ENCODE measurements at regions not wholly inside any gene's neighbourhood (a gene's known extent, or its start where the extent isn't known, plus 50 kb on each side); places are given as distances from the start of the nearest gene placed in this dataset.

GRCh38 chr3:165455793-165456192 is 259.6 kb upstream of the SLITRK3 start:
- no peak for DNase-seq (ENCODE audit: low spot score)

- no peak for DNase-seq (ENCODE audit: low spot score)
These were observed 259.2 kb upstream of the SLITRK3 start for GRCh38 chr3:165455360-165455759.

DNA sequence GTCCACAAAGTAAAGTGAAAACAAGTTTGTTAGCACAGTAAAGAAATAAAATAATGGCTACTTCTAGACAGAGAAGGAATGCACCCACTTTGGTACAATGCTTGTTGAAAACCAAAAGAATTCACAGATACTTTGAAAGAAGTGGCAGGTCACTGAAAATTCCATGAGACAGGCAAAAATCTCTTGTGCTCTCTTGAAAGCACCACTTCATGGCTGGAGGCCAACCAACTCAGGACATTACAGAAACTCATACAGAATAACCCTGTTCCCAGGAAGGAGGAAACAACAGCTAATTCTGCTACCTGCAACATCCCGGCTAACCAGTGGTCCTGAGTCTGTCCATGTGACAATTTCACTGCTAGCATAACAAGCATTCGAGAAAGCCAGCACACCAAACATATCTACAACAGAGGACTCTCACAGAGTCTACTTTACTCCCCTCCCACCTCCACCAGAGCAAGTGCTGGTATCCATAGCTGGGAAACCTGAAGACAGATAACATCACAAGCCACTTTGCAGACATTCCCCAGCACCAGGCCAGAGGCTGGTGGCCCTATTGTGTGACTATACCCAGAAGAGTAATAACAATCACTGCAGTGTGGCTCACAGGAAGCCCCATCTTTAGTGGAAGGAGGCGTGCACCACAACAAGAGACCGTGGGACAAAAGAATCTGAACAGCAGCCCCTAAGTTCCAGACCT is 255.3 kb upstream of the SLITRK3 start:
- no peak for DNase-seq (ENCODE audit: low spot score)

DNA sequence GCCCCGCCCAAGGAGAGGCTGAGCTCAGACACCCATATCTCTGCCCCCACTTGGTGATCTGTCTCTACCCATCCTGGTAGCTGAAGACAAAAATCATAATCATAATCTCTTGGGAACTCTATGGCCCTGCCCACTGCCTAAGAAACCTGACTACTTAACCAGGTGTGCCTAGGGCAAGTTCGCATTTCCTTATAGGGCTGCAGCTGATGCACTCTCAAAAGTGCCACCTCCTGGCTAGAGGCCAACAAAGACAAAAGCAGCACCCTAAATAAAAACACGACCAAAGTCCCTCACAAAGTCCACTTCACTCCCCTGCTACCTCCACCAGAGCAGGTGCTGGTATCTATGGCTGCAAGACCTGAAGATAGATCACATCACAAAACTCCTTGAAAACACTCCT is 250.4 kb upstream of the SLITRK3 start:
- no peak for DNase-seq (ENCODE audit: low spot score)

DNA sequence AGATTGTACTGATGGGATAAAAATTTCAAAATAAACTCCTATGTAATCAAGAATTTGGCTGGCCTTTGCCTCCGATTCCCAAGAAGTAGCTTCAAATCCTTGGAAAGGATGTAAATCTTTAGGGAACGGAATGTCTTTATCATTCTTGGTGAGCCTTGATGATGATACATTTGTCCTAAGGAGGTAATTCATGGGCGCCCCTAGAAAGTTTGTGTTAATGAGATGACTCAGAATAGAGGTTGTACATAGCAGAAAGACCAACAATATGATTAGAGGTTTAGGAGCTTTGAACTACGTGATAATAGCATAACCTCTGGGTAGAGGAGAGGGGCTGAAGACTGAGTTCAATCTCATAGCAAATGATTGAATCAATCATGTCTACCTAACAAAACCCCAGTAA is 248.6 kb upstream of the SLITRK3 start:
- no peak for DNase-seq (ENCODE audit: low spot score)

GRCh38 chr3:165443664-165444063 is 247.5 kb upstream of the SLITRK3 start:
- DNase-seq (ENCODE audit: low spot score) = no peak

- no peak for DNase-seq (ENCODE audit: low spot score)
These were observed 245.9 kb upstream of the SLITRK3 start for GRCh38 chr3:165442061-165442460.

DNA sequence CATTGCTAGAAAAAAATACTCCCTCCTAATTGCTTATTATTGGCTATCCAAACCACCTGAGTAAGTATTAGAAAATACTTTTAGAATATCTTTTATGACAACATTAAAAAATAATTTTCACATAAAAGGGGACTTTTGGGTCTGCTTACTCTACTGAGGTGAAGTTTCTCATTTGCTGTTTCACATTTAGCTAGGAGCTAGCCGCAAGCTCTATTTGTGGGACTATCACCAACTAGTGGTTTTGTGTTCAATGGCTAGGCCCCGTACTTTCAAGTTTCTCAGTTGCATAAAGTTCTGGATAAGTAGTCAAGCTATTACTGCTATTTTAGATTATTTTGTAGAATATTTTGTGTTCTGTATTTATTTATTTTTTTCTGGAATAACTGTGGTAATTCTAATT is 244.2 kb upstream of the SLITRK3 start:
- no peak for DNase-seq (ENCODE audit: low spot score)

DNA sequence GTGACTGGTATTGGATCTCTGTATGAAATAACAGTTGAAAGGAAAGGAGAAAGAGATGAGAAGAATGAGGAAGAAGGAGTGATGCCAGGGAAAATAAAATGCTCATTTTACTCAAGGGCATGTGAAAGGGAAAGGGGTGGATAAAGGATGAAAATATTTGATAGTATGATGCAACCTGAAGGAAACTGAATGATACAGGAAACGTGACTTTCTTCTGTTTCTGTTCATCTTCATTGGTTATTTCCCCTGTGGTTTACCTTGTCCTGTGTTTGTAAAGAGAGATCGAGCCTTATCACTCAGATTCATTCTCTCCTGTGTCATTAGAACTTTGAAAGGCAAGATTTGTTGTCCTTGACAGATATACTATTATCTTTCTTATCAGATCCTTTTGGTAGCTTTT is 243.6 kb upstream of the SLITRK3 start:
- no peak for DNase-seq (ENCODE audit: low spot score)

DNA sequence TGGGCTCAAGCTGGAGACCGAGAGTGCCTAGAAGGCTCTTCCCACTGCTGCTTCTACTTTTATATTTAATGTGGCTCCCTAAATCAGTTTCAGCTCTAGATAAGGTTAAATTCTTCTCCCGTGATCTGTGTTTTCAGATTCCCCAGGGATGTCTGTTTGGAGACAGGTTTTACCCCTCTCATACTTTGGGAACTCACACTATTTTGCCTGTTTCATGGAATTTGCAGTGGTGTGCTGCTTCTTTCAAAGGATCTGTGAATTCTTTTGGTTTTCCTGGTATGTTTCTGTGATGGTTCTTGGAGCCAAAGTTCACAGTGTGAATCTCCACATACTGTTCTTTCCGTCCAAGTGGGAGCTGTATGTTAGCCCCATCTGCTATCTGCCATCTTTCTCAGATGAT is 238.3 kb upstream of the SLITRK3 start:
- DNase-seq (ENCODE audit: low spot score) = no peak

- no peak for DNase-seq (ENCODE audit: low spot score)
These were observed 210.2 kb upstream of the SLITRK3 start for GRCh38 chr3:165406425-165406824.

DNA sequence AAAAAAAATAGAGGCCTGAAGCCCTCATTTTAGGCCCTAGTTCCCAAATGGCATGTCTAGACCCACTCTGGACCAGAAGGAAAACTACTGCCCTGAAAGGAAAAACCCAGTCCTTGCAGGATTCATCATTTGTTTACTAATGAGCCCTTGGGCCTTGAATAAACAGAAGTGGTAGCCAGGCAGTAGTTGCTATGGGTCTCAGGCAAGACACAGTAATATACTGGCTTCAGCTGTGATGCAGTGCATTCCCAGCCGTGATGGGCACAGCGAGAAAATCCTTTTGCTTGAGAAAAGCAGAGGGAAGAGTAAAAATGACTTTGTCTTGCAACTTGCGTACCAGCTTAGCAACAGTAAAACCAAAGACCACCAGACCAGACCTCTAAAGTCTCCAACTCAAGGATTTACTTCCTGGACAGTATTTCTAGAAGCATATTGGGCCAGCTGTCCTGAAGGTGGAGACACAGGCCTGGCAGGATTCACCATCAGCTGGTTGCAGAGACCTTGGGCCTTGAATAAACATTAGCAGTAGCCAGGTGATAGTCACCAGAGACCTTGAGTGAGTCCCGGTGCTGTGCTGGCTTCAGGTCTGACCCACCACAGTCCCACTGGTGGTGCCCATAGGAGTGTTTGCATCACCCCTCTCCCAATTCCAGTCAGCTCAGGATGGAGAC is 208.3 kb upstream of the SLITRK3 start:
- no peak for DNase-seq (ENCODE audit: low spot score)

GRCh38 chr3:165403666-165404065 is 207.5 kb upstream of the SLITRK3 start:
- no peak for DNase-seq (ENCODE audit: low spot score)

- no peak for DNase-seq (ENCODE audit: low spot score)
These were observed 199.0 kb upstream of the SLITRK3 start for GRCh38 chr3:165395188-165395587.

- no peak for DNase-seq (ENCODE audit: low spot score)
These were observed 197.3 kb upstream of the SLITRK3 start for GRCh38 chr3:165393461-165393860.

DNA sequence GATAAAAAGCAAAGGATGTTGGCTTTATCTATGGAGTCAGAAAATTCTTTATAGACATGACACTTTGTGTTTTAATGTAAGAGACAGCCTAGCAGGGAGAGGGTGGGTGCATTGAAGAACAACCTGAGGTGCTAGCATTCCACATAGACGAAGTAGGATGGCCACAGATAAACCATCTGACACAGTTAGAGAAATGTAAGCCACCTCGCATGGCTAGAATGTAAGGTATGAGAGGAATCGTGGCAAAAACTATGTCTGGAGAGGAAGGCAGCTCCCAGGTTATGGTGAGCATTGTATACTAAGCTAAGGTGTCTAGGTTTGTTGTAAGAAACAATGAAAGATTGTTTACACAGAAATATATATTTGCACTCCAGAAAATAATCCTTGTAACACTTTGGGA is 194.0 kb upstream of the SLITRK3 start:
- no peak for DNase-seq (ENCODE audit: low spot score)

DNA sequence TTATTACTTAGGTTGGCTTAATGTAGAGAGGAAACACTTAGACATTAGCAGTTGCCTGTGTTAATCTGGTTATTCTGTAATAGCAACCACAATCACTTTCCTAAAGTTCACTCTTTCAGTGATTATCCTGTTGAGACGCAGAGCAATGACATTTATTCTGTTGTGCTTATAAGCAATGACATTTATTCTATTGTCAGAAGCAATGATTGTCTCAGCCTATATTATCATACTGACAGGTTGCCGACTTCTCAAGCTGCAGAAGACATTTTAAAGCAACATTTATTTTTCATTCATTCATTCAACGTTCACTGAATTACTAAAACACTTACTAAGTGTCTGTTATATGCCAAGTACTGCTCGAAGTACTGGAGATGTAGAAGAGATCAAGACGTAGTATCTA is 193.5 kb upstream of the SLITRK3 start:
- no peak for DNase-seq (ENCODE audit: low spot score)

DNA sequence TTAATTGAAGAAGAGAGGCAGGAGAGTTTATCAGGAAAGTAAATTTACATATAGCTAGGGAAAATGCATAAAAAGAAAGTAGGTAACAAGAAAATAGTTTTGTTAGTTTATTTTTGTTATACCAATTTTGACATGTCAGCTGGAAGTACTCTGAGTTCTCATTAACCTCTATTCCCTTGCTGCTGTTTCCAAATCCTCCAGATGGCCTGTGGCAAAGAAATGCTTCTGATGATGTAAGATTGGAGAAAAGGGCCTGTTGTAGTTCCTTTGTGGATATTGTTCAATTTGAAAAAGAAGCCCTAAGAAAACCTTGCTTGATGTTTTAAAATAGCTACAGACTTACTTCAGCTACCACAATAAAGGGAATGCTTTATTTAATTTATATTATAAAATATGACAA is 192.9 kb upstream of the SLITRK3 start:
- DNase-seq (ENCODE audit: low spot score) = no peak

DNA sequence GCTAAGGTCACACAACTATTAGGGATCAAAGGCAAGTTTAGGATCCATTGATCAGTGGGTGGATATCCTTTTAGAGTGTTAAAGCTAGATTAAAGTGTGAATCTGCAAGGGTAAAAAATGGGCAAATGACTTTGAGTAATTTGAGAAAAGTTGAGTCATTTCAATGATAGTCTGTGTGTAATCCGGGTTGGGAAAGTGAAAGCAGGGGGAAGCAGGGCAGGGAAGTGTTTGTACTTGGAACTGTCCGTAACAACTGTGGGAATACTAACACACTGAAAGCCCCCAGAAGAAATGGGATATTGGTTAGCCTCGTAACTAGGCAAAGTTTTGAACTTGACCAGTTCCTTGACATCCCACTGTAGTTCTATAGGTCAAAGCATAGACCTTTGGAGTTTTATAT is 187.2 kb upstream of the SLITRK3 start:
- no peak for DNase-seq (ENCODE audit: low spot score)

DNA sequence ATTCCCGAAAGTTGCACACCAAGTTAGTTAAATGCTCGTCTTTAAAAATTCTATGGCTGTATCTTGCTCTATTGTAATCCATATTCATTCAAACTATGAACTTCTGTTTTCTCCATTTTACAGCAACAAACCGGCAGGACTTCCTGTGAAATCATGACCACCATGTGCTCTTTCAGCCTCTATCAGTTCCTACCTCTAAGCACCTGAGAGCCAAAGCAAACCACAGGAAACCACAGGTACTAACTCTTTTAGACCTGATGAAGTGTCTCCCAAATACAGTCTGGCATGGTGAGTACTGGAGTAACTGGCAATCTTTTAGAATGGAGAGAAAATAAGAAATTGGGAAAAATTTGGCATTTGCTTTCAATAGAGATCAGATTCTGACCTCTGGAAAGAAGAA is 186.5 kb upstream of the SLITRK3 start:
- DNase-seq (ENCODE audit: low spot score) = no peak

GRCh38 chr3:165378761-165379160 is 182.6 kb upstream of the SLITRK3 start:
- no peak for DNase-seq (ENCODE audit: low spot score)

DNA sequence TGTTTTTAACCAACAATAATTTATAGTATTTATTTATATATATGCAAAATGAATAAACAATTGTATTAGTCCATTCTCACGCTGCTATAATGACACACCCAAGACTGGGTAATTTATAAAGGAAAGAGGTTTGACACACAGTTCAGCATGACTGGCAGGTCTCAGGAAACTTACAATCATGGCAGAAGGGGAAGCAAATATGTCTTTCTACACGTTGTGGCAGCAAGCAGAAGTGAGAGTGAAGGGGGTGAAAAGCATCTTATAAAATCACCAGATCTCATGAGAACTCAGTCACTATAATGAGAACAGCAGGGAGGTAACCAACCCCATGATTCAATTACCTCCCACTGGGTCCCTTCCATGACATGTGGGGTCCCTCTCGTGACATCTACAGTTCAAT is 162.8 kb upstream of the SLITRK3 start:
- DNase-seq (ENCODE audit: low spot score) = no peak

DNA sequence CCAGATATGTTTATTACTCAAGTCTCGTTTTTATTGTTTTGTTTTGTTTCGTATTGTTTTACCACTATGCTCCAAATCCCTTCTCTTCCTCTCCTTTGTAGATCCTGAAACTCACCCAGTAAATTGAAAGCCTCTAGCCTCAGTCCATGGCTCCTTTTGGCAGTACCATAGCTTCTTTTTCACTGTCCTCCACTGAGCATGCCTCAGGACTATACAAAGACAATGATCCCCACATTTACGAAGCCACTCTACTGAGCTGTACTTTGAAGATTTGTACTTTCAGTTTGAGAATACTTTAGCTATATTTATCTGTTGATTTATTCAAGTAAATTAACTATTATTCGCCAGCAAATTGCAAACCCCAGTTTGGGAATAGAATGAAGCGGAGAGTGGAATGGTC is 159.1 kb upstream of the SLITRK3 start:
- DNase-seq (ENCODE audit: low spot score) = no peak

GRCh38 chr3:165347526-165347925 is 151.3 kb upstream of the SLITRK3 start:
- DNase-seq (ENCODE audit: low spot score) = no peak

All from ureter (tissue), 1 donor.